Upper lobe of left lung (tissue), 4 donors: ENCODE measurements at regions not wholly inside any gene's neighbourhood (a gene's known extent, or its start where the extent isn't known, plus 50 kb on each side); places are given as distances from the start of the nearest gene placed in this dataset.

Experiments used
- CTCF ChIP-seq, 6 experiments: fragments of 450-650 bp in 4 of 6; fragments of 200-600 bp in 2 of 6; sonication (generic) in 2 of 6; IDR thresholded peaks; one replicate each; pipeline ENCODE4 v1.5.1; 2016 to 2019; ENCODE audit warnings: antibody characterized with exemption in 6 of 6
- POLR2A ChIP-seq, 4 donors: fragments of 450-650 bp; IDR thresholded peaks; one replicate each; pipeline ENCODE4 v1.5.1; 2016 to 2017; ENCODE audit warnings: antibody characterized with exemption in 4 of 4, mild to moderate bottlenecking in 2 of 4
- POLR2AphosphoS5 ChIP-seq, 2 donors: sonication (generic); formaldehyde crosslinking; IDR thresholded peaks; one replicate each; pipeline ENCODE4 v1.5.1; 2017; ENCODE audit warnings: antibody characterized with exemption in 2 of 2

- TF ChIP-seq CTCF (IDR thresholded peaks at IDR 0.05) (no peak), POLR2AphosphoS5 (IDR thresholded peaks at IDR 0.05) (no peak), POLR2A (IDR thresholded peaks at IDR 0.05) (no peak)
Observed at GRCh38 chr5:40227931-40228330, 451.8 kb upstream of the PTGER4 start.
